ENCODE measurements at regions not wholly inside any gene's neighbourhood (a gene's known extent, or its start where the extent isn't known, plus 50 kb on each side); places are given as distances from the start of the nearest gene placed in this dataset.

GRCh38 chr12:13337791-13338190, 141.3 kb downstream of the EMP1 start (continued):
- TF ChIP-seq BHLHE40 (IDR thresholded peaks at IDR 0.05; ENCODE audit: low read length) = no peak
- no peak for TF ChIP-seq ZNF362 (CRISPR knock-in tag; IDR thresholded peaks at IDR 0.05; ENCODE audit: borderline replicate concordance)
- TF ChIP-seq NFKB2 (CRISPR knock-in tag; IDR thresholded peaks at IDR 0.05; ENCODE audit: borderline replicate concordance) = no peak
- no peak for TF ChIP-seq ZFP36L2 (CRISPR knock-in tag; IDR thresholded peaks at IDR 0.05)

GRCh38 chr12:13336216-13336615, 139.7 kb downstream of the EMP1 start:
- 16% methylated on average over 4 of the region's 4 CpGs for WGBS (ENCODE audit: low lambda C conversion rate)
- no peak overlapping the region for H3K27ac ChIP-seq (ENCODE audit: extremely low read length, insufficient read depth, low read length)
- no peaks in the 10 kb centered on the region for H3K4me1 ChIP-seq (ENCODE audit: insufficient read depth, low read length)
- H4K20me1 ChIP-seq (ENCODE audit: insufficient read depth, low read length) = no peaks in the 10 kb centered on the region
- POLR2A ChIA-PET = no interaction called here
- in situ Hi-C loops (cut with HindIII; ENCODE audit: extremely low pct_ligation_motif_present, low pct_unique_long_range_greater_than_20kb) = no loop called here
- no peak overlapping the region for H3K9ac ChIP-seq (ENCODE audit: insufficient read depth, low read depth, low read length)
- no peak for TF ChIP-seq ZNF180 (CRISPR knock-in tag; IDR thresholded peaks at IDR 0.05; ENCODE audit: borderline replicate concordance, low read depth)
- no peak for TF ChIP-seq RORA (CRISPR knock-in tag; IDR thresholded peaks at IDR 0.05)
- no peak for TF ChIP-seq HOXA5 (CRISPR knock-in tag; IDR thresholded peaks at IDR 0.05)
- no peak for TF ChIP-seq PAXIP1 (CRISPR knock-in tag; conservative IDR thresholded peaks at IDR 0.05)
- TF ChIP-seq CREB1 (IDR thresholded peaks at IDR 0.05) = no peak
- no peak for TF ChIP-seq CREB1 (CRISPR knock-in tag; IDR thresholded peaks at IDR 0.05)
- no peak for TF ChIP-seq ZBTB25 (CRISPR knock-in tag; IDR thresholded peaks at IDR 0.05)
- TF ChIP-seq ZNF468 (CRISPR knock-in tag; IDR thresholded peaks at IDR 0.05) = no peak
- no peak for TF ChIP-seq FOXK1 (CRISPR knock-in tag; IDR thresholded peaks at IDR 0.05; ENCODE audit: borderline replicate concordance, low read depth)
- no peak for TF ChIP-seq TRAFD1 (CRISPR knock-in tag; IDR thresholded peaks at IDR 0.05; ENCODE audit: borderline replicate concordance)
- no peak for DNase-seq (ENCODE audit: low spot score)
- no peak for ATAC-seq
- no peak overlapping the region for H3K4me2 ChIP-seq (ENCODE audit: low read depth, low read length)
- H3K9me3 ChIP-seq (ENCODE audit: low read length) = no peaks in the 10 kb centered on the region
- CTCF ChIA-PET (ENCODE audit: low intra/inter-chr PET ratio, low total read pairs) = no interaction called here
- no peaks in the 10 kb centered on the region for H3K36me3 ChIP-seq (replicated peaks in 1 of 2; ENCODE audit: control insufficient read depth in 1 of 2, insufficient read depth in 2 of 2, low read length in 2 of 2)
- no peak overlapping the region for H2AFZ ChIP-seq (ENCODE audit: low read length)
- no peak for FAIRE-seq
- intact Hi-C loops (cut with micrococcal nuclease; ENCODE audit: unreplicated experiment) = no loop called here
- peaks cover 0 to 4% of the 10 kb centered on the region in 2 experiments; a peak in 1 of 5 replicates for H3K27me3 ChIP-seq (ENCODE audit: control insufficient read depth in 1 of 2, insufficient read depth in 2 of 2, low read length in 2 of 2)
- BruUV-seq (replicated peaks) = no TSS peak
- no peaks in the 10 kb centered on the region for H3K79me2 ChIP-seq (ENCODE audit: insufficient read depth, low read length)
- H3K4me3 ChIP-seq (replicated peaks in 1 of 3; ENCODE audit: insufficient read depth in 1 of 3, low read depth in 2 of 3, low read length in 3 of 3) = no peak overlapping the region

Data from HepG2 (cell line).